ENCODE measurements at regions not wholly inside any gene's neighbourhood (a gene's known extent, or its start where the extent isn't known, plus 50 kb on each side); places are given as distances from the start of the nearest gene placed in this dataset.

DNA sequence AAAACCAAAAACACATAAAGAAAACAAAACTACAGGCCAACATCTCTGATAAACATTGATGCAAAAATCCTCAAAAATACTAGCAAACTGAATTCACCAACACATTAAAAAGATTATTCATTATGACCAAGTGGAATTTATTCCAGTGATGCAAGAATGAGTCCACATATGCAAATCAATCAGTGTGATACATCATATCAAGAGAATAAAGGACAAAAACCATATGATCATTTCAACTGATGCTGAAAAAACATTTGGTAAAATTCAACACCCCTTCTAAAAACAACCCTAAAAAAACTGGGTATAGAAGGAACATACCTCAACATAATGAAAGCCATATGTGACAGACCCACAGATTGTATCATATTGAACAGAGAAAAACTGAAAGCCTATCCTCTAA lies 265.6 kb upstream of the DCBLD2 start:
- TF ChIP-seq, protein P1, sequence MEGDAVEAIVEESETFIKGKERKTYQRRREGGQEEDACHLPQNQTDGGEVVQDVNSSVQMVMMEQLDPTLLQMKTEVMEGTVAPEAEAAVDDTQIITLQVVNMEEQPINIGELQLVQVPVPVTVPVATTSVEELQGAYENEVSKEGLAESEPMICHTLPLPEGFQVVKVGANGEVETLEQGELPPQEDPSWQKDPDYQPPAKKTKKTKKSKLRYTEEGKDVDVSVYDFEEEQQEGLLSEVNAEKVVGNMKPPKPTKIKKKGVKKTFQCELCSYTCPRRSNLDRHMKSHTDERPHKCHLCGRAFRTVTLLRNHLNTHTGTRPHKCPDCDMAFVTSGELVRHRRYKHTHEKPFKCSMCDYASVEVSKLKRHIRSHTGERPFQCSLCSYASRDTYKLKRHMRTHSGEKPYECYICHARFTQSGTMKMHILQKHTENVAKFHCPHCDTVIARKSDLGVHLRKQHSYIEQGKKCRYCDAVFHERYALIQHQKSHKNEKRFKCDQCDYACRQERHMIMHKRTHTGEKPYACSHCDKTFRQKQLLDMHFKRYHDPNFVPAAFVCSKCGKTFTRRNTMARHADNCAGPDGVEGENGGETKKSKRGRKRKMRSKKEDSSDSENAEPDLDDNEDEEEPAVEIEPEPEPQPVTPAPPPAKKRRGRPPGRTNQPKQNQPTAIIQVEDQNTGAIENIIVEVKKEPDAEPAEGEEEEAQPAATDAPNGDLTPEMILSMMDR (IDR thresholded peaks at IDR 0.05; ENCODE audit: low read length), result no peak
- TF ChIP-seq EZH2phosphoT487 (IDR thresholded peaks at IDR 0.05; ENCODE audit: low read length), result no peak
